ENCODE measurements at regions not wholly inside any gene's neighbourhood (a gene's known extent, or its start where the extent isn't known, plus 50 kb on each side); places are given as distances from the start of the nearest gene placed in this dataset.
"Not testable (repeated sequence)": the region's sequence is repeated elsewhere in the genome, so short reads cannot be mapped to it uniquely, and the experiment has no call there.

GRCh38 chr15:77909182-77909940 is 168.2 kb downstream of the TBC1D2B start:
- DNase-seq (ENCODE audit: low spot score), result no peak

- DNase-seq (ENCODE audit: low spot score), result not testable (repeated sequence)
These were observed 168.8 kb downstream of the TBC1D2B start for GRCh38 chr15:77908752-77909111.

- peak; percentile 13 for DNase-seq (ENCODE audit: low spot score)
These were observed 169.4 kb downstream of the TBC1D2B start for GRCh38 chr15:77907824-77908751.

- DNase-seq (ENCODE audit: low spot score), result not testable (repeated sequence)
These were observed 171.2 kb downstream of the TBC1D2B start for GRCh38 chr15:77906062-77906990.

- no peak for DNase-seq (ENCODE audit: low spot score)
These were observed 172.1 kb downstream of the TBC1D2B start for GRCh38 chr15:77905301-77905920.

GRCh38 chr15:77904901-77905300 is 172.6 kb downstream of the TBC1D2B start:
- no peak for DNase-seq (ENCODE audit: low spot score)

GRCh38 chr15:77904436-77904821 is 173.1 kb downstream of the TBC1D2B start:
- no peak for DNase-seq (ENCODE audit: low spot score)

GRCh38 chr15:77903761-77904435 is 173.6 kb downstream of the TBC1D2B start:
- not testable (repeated sequence) for DNase-seq (ENCODE audit: low spot score)

- DNase-seq (ENCODE audit: low spot score), result not testable (repeated sequence)
These were observed 174.4 kb downstream of the TBC1D2B start for GRCh38 chr15:77902921-77903760.

GRCh38 chr15:77901921-77902750 is 175.4 kb downstream of the TBC1D2B start:
- DNase-seq (ENCODE audit: low spot score), result no peak

GRCh38 chr15:77901251-77901881 is 176.1 kb downstream of the TBC1D2B start:
- DNase-seq (ENCODE audit: low spot score), result no peak

GRCh38 chr15:77900331-77900963 is 177.1 kb downstream of the TBC1D2B start:
- DNase-seq (ENCODE audit: low spot score), result not testable (repeated sequence)

- not testable (repeated sequence) for DNase-seq (ENCODE audit: low spot score)
These were observed 177.7 kb downstream of the TBC1D2B start for GRCh38 chr15:77899776-77900175.

GRCh38 chr15:77898811-77899730 is 178.4 kb downstream of the TBC1D2B start:
- no peak for DNase-seq (ENCODE audit: low spot score)

GRCh38 chr15:77897896-77898406 is 179.6 kb downstream of the TBC1D2B start:
- DNase-seq (ENCODE audit: low spot score), result no peak

GRCh38 chr15:77897113-77897895 is 180.2 kb downstream of the TBC1D2B start:
- not testable (repeated sequence) for DNase-seq (ENCODE audit: low spot score)

All from COLO829 (cell line).